ENCODE measurements at regions not wholly inside any gene's neighbourhood (a gene's known extent, or its start where the extent isn't known, plus 50 kb on each side); places are given as distances from the start of the nearest gene placed in this dataset.

GRCh38 chr13:44819245-44819644 lies 170.0 kb downstream of the NUFIP1 start:
- Histone ChIP-seq H3K4me1 (ENCODE audit: control insufficient read depth, insufficient read depth, low read length) (no peaks in the 10 kb centered on the region), H3K36me3 (ENCODE audit: control insufficient read depth in 2 of 2, insufficient read depth in 1 of 2, low read length in 2 of 2) (no peaks in the 10 kb centered on the region), H3K9me3 (ENCODE audit: control insufficient read depth, insufficient read depth, low read depth, low read length) (no peaks in the 10 kb centered on the region), H3K27ac (ENCODE audit: extremely low read depth, low read depth, low read length) (no peak overlapping the region), H3K4me3 (ENCODE audit: low read depth, low read length) (no peak overlapping the region)
- CTCF ChIA-PET, result interaction anchor here (1.7 to 1.9 kb wide), 2 partner anchors 334 to 336 kb away, joined by 4 to 8 read pairs; no protein-coding TSS in a partner anchor
- POLR2A ChIA-PET, result no interaction called here
- TF ChIP-seq ZSCAN30 (tag by site-specific recombination; IDR thresholded peaks at IDR 0.05) (no peak), ZNF626 (tag by site-specific recombination; IDR thresholded peaks at IDR 0.05) (no peak), ZNF19 (tag by site-specific recombination; IDR thresholded peaks at IDR 0.05; ENCODE audit: low read depth) (no peak), ZNF404 (tag by site-specific recombination; IDR thresholded peaks at IDR 0.05) (no peak), ZSCAN23 (tag by site-specific recombination; IDR thresholded peaks at IDR 0.05) (no peak), ZNF785 (tag by site-specific recombination; IDR thresholded peaks at IDR 0.05) (no peak), ZNF621 (tag by site-specific recombination; IDR thresholded peaks at IDR 0.05) (no peak), KLF8 (tag by site-specific recombination; IDR thresholded peaks at IDR 0.05) (no peak), ZNF280D (tag by site-specific recombination; IDR thresholded peaks at IDR 0.05) (0 out of 2 replicates have a peak, but pooled peaks have one; percentile 14), KLF9 (tag by site-specific recombination; IDR thresholded peaks at IDR 0.05; ENCODE audit: low read depth) (no peak), YY2 (tag by site-specific recombination; IDR thresholded peaks at IDR 0.05) (no peak), ZNF510 (tag by site-specific recombination; IDR thresholded peaks at IDR 0.05; ENCODE audit: insufficient replicate concordance) (no peak), ZNF645 (tag by site-specific recombination; IDR thresholded peaks at IDR 0.05) (no peak), ZNF747 (tag by site-specific recombination; IDR thresholded peaks at IDR 0.05) (no peak), ZNF433 (tag by site-specific recombination; IDR thresholded peaks at IDR 0.05; ENCODE audit: low read depth) (no peak), ZNF571 (tag by site-specific recombination; IDR thresholded peaks at IDR 0.05) (no peak), ZNF596 (tag by site-specific recombination; IDR thresholded peaks at IDR 0.05) (no peak), ZNF629 (tag by site-specific recombination; IDR thresholded peaks at IDR 0.05) (peak; percentile 89), ZNF555 (tag by site-specific recombination; conservative IDR thresholded peaks at IDR 0.05) (no peak), ZBTB17 (tag by site-specific recombination; IDR thresholded peaks at IDR 0.05) (0 out of 2 replicates have a peak, but pooled peaks have one; percentile 20), HOXA7 (CRISPR knock-in tag; IDR thresholded peaks at IDR 0.05; ENCODE audit: borderline replicate concordance) (no peak)
- TF ChIP-seq, protein P1, sequence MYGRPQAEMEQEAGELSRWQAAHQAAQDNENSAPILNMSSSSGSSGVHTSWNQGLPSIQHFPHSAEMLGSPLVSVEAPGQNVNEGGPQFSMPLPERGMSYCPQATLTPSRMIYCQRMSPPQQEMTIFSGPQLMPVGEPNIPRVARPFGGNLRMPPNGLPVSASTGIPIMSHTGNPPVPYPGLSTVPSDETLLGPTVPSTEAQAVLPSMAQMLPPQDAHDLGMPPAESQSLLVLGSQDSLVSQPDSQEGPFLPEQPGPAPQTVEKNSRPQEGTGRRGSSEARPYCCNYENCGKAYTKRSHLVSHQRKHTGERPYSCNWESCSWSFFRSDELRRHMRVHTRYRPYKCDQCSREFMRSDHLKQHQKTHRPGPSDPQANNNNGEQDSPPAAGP (tag by site-specific recombination; IDR thresholded peaks at IDR 0.05), result no peak
- TF ChIP-seq, protein P2, sequence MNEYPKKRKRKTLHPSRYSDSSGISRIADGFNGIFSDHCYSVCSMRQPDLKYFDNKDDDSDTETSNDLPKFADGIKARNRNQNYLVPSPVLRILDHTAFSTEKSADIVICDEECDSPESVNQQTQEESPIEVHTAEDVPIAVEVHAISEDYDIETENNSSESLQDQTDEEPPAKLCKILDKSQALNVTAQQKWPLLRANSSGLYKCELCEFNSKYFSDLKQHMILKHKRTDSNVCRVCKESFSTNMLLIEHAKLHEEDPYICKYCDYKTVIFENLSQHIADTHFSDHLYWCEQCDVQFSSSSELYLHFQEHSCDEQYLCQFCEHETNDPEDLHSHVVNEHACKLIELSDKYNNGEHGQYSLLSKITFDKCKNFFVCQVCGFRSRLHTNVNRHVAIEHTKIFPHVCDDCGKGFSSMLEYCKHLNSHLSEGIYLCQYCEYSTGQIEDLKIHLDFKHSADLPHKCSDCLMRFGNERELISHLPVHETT (tag by site-specific recombination; IDR thresholded peaks at IDR 0.05), result 0 out of 2 replicates have a peak, but pooled peaks have one; percentile 17
- TF ChIP-seq, protein P3, sequence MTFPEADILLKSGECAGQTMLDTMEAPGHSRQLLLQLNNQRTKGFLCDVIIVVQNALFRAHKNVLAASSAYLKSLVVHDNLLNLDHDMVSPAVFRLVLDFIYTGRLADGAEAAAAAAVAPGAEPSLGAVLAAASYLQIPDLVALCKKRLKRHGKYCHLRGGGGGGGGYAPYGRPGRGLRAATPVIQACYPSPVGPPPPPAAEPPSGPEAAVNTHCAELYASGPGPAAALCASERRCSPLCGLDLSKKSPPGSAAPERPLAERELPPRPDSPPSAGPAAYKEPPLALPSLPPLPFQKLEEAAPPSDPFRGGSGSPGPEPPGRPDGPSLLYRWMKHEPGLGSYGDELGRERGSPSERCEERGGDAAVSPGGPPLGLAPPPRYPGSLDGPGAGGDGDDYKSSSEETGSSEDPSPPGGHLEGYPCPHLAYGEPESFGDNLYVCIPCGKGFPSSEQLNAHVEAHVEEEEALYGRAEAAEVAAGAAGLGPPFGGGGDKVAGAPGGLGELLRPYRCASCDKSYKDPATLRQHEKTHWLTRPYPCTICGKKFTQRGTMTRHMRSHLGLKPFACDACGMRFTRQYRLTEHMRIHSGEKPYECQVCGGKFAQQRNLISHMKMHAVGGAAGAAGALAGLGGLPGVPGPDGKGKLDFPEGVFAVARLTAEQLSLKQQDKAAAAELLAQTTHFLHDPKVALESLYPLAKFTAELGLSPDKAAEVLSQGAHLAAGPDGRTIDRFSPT (tag by site-specific recombination; IDR thresholded peaks at IDR 0.05), result peak; percentile 21; the same call in 1 of the 2 replicates
- TF ChIP-seq, protein P4, sequence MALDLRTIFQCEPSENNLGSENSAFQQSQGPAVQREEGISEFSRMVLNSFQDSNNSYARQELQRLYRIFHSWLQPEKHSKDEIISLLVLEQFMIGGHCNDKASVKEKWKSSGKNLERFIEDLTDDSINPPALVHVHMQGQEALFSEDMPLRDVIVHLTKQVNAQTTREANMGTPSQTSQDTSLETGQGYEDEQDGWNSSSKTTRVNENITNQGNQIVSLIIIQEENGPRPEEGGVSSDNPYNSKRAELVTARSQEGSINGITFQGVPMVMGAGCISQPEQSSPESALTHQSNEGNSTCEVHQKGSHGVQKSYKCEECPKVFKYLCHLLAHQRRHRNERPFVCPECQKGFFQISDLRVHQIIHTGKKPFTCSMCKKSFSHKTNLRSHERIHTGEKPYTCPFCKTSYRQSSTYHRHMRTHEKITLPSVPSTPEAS (tag by site-specific recombination; IDR thresholded peaks at IDR 0.05), result no peak
- TF ChIP-seq, protein P5, sequence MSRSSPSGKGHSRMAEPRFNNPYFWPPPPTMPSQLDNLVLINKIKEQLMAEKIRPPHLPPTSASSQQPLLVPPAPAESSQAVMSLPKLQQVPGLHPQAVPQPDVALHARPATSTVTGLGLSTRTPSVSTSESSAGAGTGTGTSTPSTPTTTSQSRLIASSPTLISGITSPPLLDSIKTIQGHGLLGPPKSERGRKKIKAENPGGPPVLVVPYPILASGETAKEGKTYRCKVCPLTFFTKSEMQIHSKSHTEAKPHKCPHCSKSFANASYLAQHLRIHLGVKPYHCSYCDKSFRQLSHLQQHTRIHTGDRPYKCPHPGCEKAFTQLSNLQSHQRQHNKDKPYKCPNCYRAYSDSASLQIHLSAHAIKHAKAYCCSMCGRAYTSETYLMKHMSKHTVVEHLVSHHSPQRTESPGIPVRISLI (tag by site-specific recombination; IDR thresholded peaks at IDR 0.05), result peak; percentile 60; the same call in 1 of the 2 replicates
